ENCODE measurements at regions not wholly inside any gene's neighbourhood (a gene's known extent, or its start where the extent isn't known, plus 50 kb on each side); places are given as distances from the start of the nearest gene placed in this dataset.

- Histone ChIP-seq H3K27me3 (ENCODE audit: control insufficient read depth, insufficient read depth, low read length) (no peaks in the 10 kb centered on the region), H3K4me3 (ENCODE audit: low read depth, low read length) (no peak overlapping the region), H3K9me3 (ENCODE audit: control insufficient read depth, insufficient read depth, low read length) (no peaks in the 10 kb centered on the region), H3K9ac (ENCODE audit: low read depth, low read length) (no peak overlapping the region), H3K4me1 (ENCODE audit: control insufficient read depth, insufficient read depth, low read length) (no peaks in the 10 kb centered on the region), H3K36me3 (ENCODE audit: control insufficient read depth, insufficient read depth, low read length) (no peaks in the 10 kb centered on the region)
These were observed 946.3 kb downstream of the EPHA7 start for GRCh38 chr6:92473056-92473455.

GRCh38 chr6:92469186-92469828, 950.1 kb downstream of the EPHA7 start:
- Histone ChIP-seq H3K4me3 (ENCODE audit: low read depth, low read length) (no peak overlapping the region), H3K27me3 (ENCODE audit: control insufficient read depth, insufficient read depth, low read length) (no peaks in the 10 kb centered on the region), H3K9ac (ENCODE audit: low read depth, low read length) (no peak overlapping the region), H3K4me1 (ENCODE audit: control insufficient read depth, insufficient read depth, low read length) (no peaks in the 10 kb centered on the region), H3K36me3 (ENCODE audit: control insufficient read depth, insufficient read depth, low read length) (no peaks in the 10 kb centered on the region), H3K9me3 (ENCODE audit: control insufficient read depth, insufficient read depth, low read length) (peaks cover 4% of the 10 kb centered on the region)

GRCh38 chr6:92468066-92468465, 951.3 kb downstream of the EPHA7 start:
- no peaks in the 10 kb centered on the region for H3K36me3 ChIP-seq (ENCODE audit: control insufficient read depth, insufficient read depth, low read length)
- H3K9ac ChIP-seq (ENCODE audit: low read depth, low read length) = no peak overlapping the region
- no peaks in the 10 kb centered on the region for H3K27me3 ChIP-seq (ENCODE audit: control insufficient read depth, insufficient read depth, low read length)
- H3K4me1 ChIP-seq (ENCODE audit: control insufficient read depth, insufficient read depth, low read length) = no peaks in the 10 kb centered on the region
- H3K4me3 ChIP-seq (ENCODE audit: low read depth, low read length) = no peak overlapping the region
- H3K9me3 ChIP-seq (ENCODE audit: control insufficient read depth, insufficient read depth, low read length) = peaks cover 4% of the 10 kb centered on the region

- Histone ChIP-seq H3K4me1 (ENCODE audit: control insufficient read depth, insufficient read depth, low read length) (no peaks in the 10 kb centered on the region), H3K27me3 (ENCODE audit: control insufficient read depth, insufficient read depth, low read length) (no peaks in the 10 kb centered on the region), H3K9me3 (ENCODE audit: control insufficient read depth, insufficient read depth, low read length) (peaks cover 4% of the 10 kb centered on the region), H3K9ac (ENCODE audit: low read depth, low read length) (no peak overlapping the region), H3K36me3 (ENCODE audit: control insufficient read depth, insufficient read depth, low read length) (no peaks in the 10 kb centered on the region), H3K4me3 (ENCODE audit: low read depth, low read length) (no peak overlapping the region)
These were observed 959.2 kb downstream of the EPHA7 start for GRCh38 chr6:92460133-92460532.

GRCh38 chr6:92459606-92460005, 959.8 kb downstream of the EPHA7 start:
- H3K36me3 ChIP-seq (ENCODE audit: control insufficient read depth, insufficient read depth, low read length) = no peaks in the 10 kb centered on the region
- no peak overlapping the region for H3K4me3 ChIP-seq (ENCODE audit: low read depth, low read length)
- H3K9me3 ChIP-seq (ENCODE audit: control insufficient read depth, insufficient read depth, low read length) = no peaks in the 10 kb centered on the region
- H3K9ac ChIP-seq (ENCODE audit: low read depth, low read length) = no peak overlapping the region
- H3K4me1 ChIP-seq (ENCODE audit: control insufficient read depth, insufficient read depth, low read length) = no peaks in the 10 kb centered on the region
- H3K27me3 ChIP-seq (ENCODE audit: control insufficient read depth, insufficient read depth, low read length) = no peaks in the 10 kb centered on the region

- no peaks in the 10 kb centered on the region for H3K4me1 ChIP-seq (ENCODE audit: control insufficient read depth, insufficient read depth, low read length)
These were observed 973.3 kb downstream of the EPHA7 start for GRCh38 chr6:92446052-92446451.

GRCh38 chr6:92433911-92434310, 985.4 kb downstream of the EPHA7 start:
- H3K27me3 ChIP-seq (ENCODE audit: control insufficient read depth, insufficient read depth, low read length) = no peaks in the 10 kb centered on the region

More at GRCh38 chr6:92446052-92446451, 973.3 kb downstream of the EPHA7 start:
- H3K9me3 ChIP-seq (ENCODE audit: control insufficient read depth, insufficient read depth, low read length) = no peaks in the 10 kb centered on the region
- no peak overlapping the region for H3K4me3 ChIP-seq (ENCODE audit: low read depth, low read length)
- no peaks in the 10 kb centered on the region for H3K27me3 ChIP-seq (ENCODE audit: control insufficient read depth, insufficient read depth, low read length)
- H3K9ac ChIP-seq (ENCODE audit: low read depth, low read length) = no peak overlapping the region
- H3K36me3 ChIP-seq (ENCODE audit: control insufficient read depth, insufficient read depth, low read length) = no peaks in the 10 kb centered on the region

GRCh38 chr6:92431502-92431901, 987.9 kb downstream of the EPHA7 start:
- Histone ChIP-seq H3K9ac (ENCODE audit: low read depth, low read length) (no peak overlapping the region), H3K4me3 (ENCODE audit: low read depth, low read length) (no peak overlapping the region), H3K36me3 (ENCODE audit: control insufficient read depth, insufficient read depth, low read length) (no peaks in the 10 kb centered on the region), H3K4me1 (ENCODE audit: control insufficient read depth, insufficient read depth, low read length) (no peaks in the 10 kb centered on the region), H3K9me3 (ENCODE audit: control insufficient read depth, insufficient read depth, low read length) (no peaks in the 10 kb centered on the region), H3K27me3 (ENCODE audit: control insufficient read depth, insufficient read depth, low read length) (no peaks in the 10 kb centered on the region)

More at GRCh38 chr6:92433911-92434310, 985.4 kb downstream of the EPHA7 start:
- Histone ChIP-seq H3K36me3 (ENCODE audit: control insufficient read depth, insufficient read depth, low read length) (no peaks in the 10 kb centered on the region), H3K9ac (ENCODE audit: low read depth, low read length) (no peak overlapping the region), H3K9me3 (ENCODE audit: control insufficient read depth, insufficient read depth, low read length) (no peaks in the 10 kb centered on the region), H3K4me1 (ENCODE audit: control insufficient read depth, insufficient read depth, low read length) (no peaks in the 10 kb centered on the region), H3K4me3 (ENCODE audit: low read depth, low read length) (no peak overlapping the region)

GRCh38 chr6:92428448-92428847, 990.9 kb downstream of the EPHA7 start:
- Histone ChIP-seq H3K27me3 (ENCODE audit: control insufficient read depth, insufficient read depth, low read length) (no peaks in the 10 kb centered on the region), H3K36me3 (ENCODE audit: control insufficient read depth, insufficient read depth, low read length) (no peaks in the 10 kb centered on the region), H3K9me3 (ENCODE audit: control insufficient read depth, insufficient read depth, low read length) (no peaks in the 10 kb centered on the region), H3K4me3 (ENCODE audit: low read depth, low read length) (no peak overlapping the region), H3K4me1 (ENCODE audit: control insufficient read depth, insufficient read depth, low read length) (no peaks in the 10 kb centered on the region), H3K9ac (ENCODE audit: low read depth, low read length) (no peak overlapping the region)

- no peaks in the 10 kb centered on the region for H3K27me3 ChIP-seq (ENCODE audit: control insufficient read depth, insufficient read depth, low read length)
- no peaks in the 10 kb centered on the region for H3K36me3 ChIP-seq (ENCODE audit: control insufficient read depth, insufficient read depth, low read length)
- H3K9ac ChIP-seq (ENCODE audit: low read depth, low read length) = no peak overlapping the region
- no peaks in the 10 kb centered on the region for H3K9me3 ChIP-seq (ENCODE audit: control insufficient read depth, insufficient read depth, low read length)
- no peak overlapping the region for H3K4me3 ChIP-seq (ENCODE audit: low read depth, low read length)
- no peaks in the 10 kb centered on the region for H3K4me1 ChIP-seq (ENCODE audit: control insufficient read depth, insufficient read depth, low read length)
These were observed 991.9 kb downstream of the EPHA7 start for GRCh38 chr6:92427453-92427852.

- Histone ChIP-seq H3K36me3 (ENCODE audit: control insufficient read depth, insufficient read depth, low read length) (no peaks in the 10 kb centered on the region), H3K9me3 (ENCODE audit: control insufficient read depth, insufficient read depth, low read length) (no peaks in the 10 kb centered on the region), H3K9ac (ENCODE audit: low read depth, low read length) (no peak overlapping the region), H3K27me3 (ENCODE audit: control insufficient read depth, insufficient read depth, low read length) (no peaks in the 10 kb centered on the region), H3K4me3 (ENCODE audit: low read depth, low read length) (no peak overlapping the region), H3K4me1 (ENCODE audit: control insufficient read depth, insufficient read depth, low read length) (no peaks in the 10 kb centered on the region)
These were observed 1003.7 kb downstream of the EPHA7 start for GRCh38 chr6:92415656-92416055.

GRCh38 chr6:92408350-92408749, 1011.0 kb downstream of the EPHA7 start:
- H3K9ac ChIP-seq (ENCODE audit: low read depth, low read length) = no peak overlapping the region
- no peaks in the 10 kb centered on the region for H3K9me3 ChIP-seq (ENCODE audit: control insufficient read depth, insufficient read depth, low read length)
- no peak overlapping the region for H3K4me3 ChIP-seq (ENCODE audit: low read depth, low read length)
- H3K4me1 ChIP-seq (ENCODE audit: control insufficient read depth, insufficient read depth, low read length) = no peaks in the 10 kb centered on the region
- H3K27me3 ChIP-seq (ENCODE audit: control insufficient read depth, insufficient read depth, low read length) = no peaks in the 10 kb centered on the region
- H3K36me3 ChIP-seq (ENCODE audit: control insufficient read depth, insufficient read depth, low read length) = no peaks in the 10 kb centered on the region
